Fibroblast of lung (primary cell): ENCODE measurements at regions not wholly inside any gene's neighbourhood (a gene's known extent, or its start where the extent isn't known, plus 50 kb on each side); places are given as distances from the start of the nearest gene placed in this dataset.
"Not testable (repeated sequence)": the region's sequence is repeated elsewhere in the genome, so short reads cannot be mapped to it uniquely, and the experiment has no call there.

Experiments used
- DNase-seq, 2 donors: peaks; one replicate each; pipeline versions ENCODE4 v3.0.0 to v3.0.0-alpha.2; 2010; ENCODE audit warnings: low read depth in 2 of 2
- H2AFZ ChIP-seq: 2 replicates; pipeline ENCODE4 v1.5.1; 2012; ENCODE audit warnings: low read length, control low read depth, inconsistent platforms
- H3K27ac ChIP-seq: 2 replicates; pipeline ENCODE4 v1.5.1; 2011; ENCODE audit warnings: low read length, control low read depth; ENCODE audit not compliant: insufficient read depth
- H3K27me3 ChIP-seq: 2 replicates; pipeline ENCODE4 v1.5.1; 2011; ENCODE audit warnings: mild to moderate bottlenecking, low read length; ENCODE audit not compliant: control insufficient read depth, insufficient read depth
- H3K36me3 ChIP-seq: 2 replicates; pipeline ENCODE4 v1.5.1; 2011; ENCODE audit warnings: low read length; ENCODE audit not compliant: control insufficient read depth, insufficient read depth
- H3K4me1 ChIP-seq: 2 replicates; pipeline ENCODE4 v1.5.1; 2011; ENCODE audit warnings: low read length; ENCODE audit not compliant: control insufficient read depth, insufficient read depth; ENCODE audit errors: extremely low read depth
- H3K4me2 ChIP-seq: 2 replicates; pipeline ENCODE4 v1.5.1; 2011; ENCODE audit warnings: low read length, control low read depth; ENCODE audit not compliant: insufficient read depth; ENCODE audit errors: extremely low read depth
- H3K4me3 ChIP-seq, 4 experiments: fragments of 200-600 bp in 1 of 4; sonication (generic) in 1 of 4; replicated peaks in 1 of 4; 2 replicates each; pipeline ENCODE4 v1.5.1; 2011 to 2016; ENCODE audit warnings: low read length in 4 of 4, low read depth in 3 of 4, mild to moderate bottlenecking in 3 of 4, control low read depth in 2 of 4, inconsistent platforms in 1 of 4, mixed read lengths in 1 of 4; ENCODE audit not compliant: insufficient read depth in 1 of 4; ENCODE audit errors: control extremely low read depth in 1 of 4
- H3K79me2 ChIP-seq: 2 replicates; pipeline ENCODE4 v1.5.1; 2012; ENCODE audit warnings: mild to moderate bottlenecking, low read length, inconsistent platforms; ENCODE audit not compliant: control insufficient read depth, insufficient read depth
- H3K9ac ChIP-seq: 2 replicates; pipeline ENCODE4 v1.5.1; 2011; ENCODE audit warnings: mild to moderate bottlenecking, low read length, control low read depth; ENCODE audit not compliant: insufficient read depth
- H3K9me3 ChIP-seq: 2 replicates; pipeline ENCODE4 v1.5.1; 2012; ENCODE audit warnings: low read depth, low read length; ENCODE audit not compliant: control insufficient read depth, insufficient read depth
- H4K20me1 ChIP-seq: 2 replicates; pipeline ENCODE4 v1.5.1; 2011; ENCODE audit warnings: low read length; ENCODE audit not compliant: control insufficient read depth, insufficient read depth; ENCODE audit errors: extremely low read depth
- CTCF ChIP-seq, 2 donors: IDR thresholded peaks in 1 of 2; conservative IDR thresholded peaks in 1 of 2; 1 replicate in 1 of 2; 2 replicates in 1 of 2; pipeline ENCODE4 v1.5.1; 2011 to 2012; ENCODE audit warnings: low read length in 2 of 2, control low read depth in 1 of 2, inconsistent platforms in 1 of 2, low read depth in 1 of 2, mild to moderate bottlenecking in 1 of 2
- EZH2 ChIP-seq: IDR thresholded peaks from 2 replicates; pipeline ENCODE4 v1.5.1; 2012; ENCODE audit warnings: low read length, control low read depth, mild to moderate bottlenecking; ENCODE audit errors: missing control alignments

DNA sequence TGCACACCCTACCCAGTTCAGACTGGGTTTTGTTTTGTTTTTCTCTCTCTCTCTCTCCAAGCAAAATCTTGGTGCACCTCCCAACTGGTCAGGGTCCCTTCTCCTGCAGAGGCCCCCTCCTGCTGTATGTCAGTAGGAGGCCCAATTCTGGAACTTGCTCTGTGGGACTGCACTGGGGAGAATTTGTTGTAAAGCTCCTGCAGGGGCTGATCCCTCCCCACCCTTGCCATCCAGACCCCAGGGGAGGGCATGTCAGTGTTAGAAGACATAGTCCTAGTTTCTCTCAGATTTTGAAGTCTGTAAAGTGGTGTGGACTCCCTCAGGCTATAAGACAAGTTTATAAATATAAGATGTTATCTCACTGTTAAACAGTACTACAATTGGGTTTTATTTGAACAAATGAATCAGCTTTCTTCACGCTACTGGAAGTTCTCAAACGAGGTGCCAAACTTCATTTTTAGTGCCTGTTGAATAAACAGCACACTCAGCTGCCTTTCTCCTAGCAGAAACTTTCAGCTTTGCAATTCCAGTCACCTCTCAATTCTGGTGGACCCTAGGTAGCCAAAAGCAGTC is 88.6 kb upstream of the FRMPD3 start:
- Histone ChIP-seq H3K4me1 (no peaks in the 10 kb centered on the region), H3K9ac (no peak overlapping the region), H3K79me2 (no peaks in the 10 kb centered on the region), H3K9me3 (no peaks in the 10 kb centered on the region), H3K27me3 (no peaks in the 10 kb centered on the region), H3K4me3 (no peak overlapping the region), H4K20me1 (no peaks in the 10 kb centered on the region), H3K36me3 (no peaks in the 10 kb centered on the region), H3K4me2 (no peak overlapping the region), H2AFZ (no peak overlapping the region), H3K27ac (no peak overlapping the region)
- no peak for DNase-seq
- TF ChIP-seq CTCF (conservative IDR thresholded peaks at IDR 0.05 in 1 of 2, IDR thresholded peaks at IDR 0.05 in 1 of 2; ENCODE audit: low read depth in 1 of 2, low read length in 2 of 2) (no peak), EZH2 (no peak)

DNA sequence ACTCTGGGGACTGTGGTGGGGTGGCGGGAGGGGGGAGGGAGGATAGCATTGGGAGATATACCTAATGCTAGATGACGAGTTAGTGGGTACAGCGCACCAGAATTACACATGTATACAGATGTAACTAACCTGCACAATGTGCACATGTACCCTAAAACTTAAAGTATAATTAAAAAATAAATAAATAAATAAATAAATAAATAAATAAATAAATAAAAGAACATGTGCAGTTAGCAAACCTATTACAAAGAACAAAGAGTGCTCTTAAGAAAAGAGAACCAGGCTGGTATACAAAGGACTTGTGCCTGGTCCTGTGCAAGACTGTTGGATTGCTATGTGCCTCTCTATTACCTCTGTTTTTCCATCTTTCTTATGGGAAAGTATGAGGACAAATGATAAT is 79.3 kb upstream of the FRMPD3 start:
- not testable (repeated sequence) for DNase-seq

GRCh38 chrX:107374132-107374531 is 75.3 kb upstream of the FRMPD3 start:
- TF ChIP-seq CTCF (conservative IDR thresholded peaks at IDR 0.05 in 1 of 2, IDR thresholded peaks at IDR 0.05 in 1 of 2; ENCODE audit: low read depth in 1 of 2, low read length in 2 of 2) (no peak), EZH2 (no peak)
- DNase-seq = no peak
- H3K27ac ChIP-seq = no peak overlapping the region

More for the DNA sequence above, 79.3 kb upstream of the FRMPD3 start:
- H3K4me2 ChIP-seq, H3K27ac ChIP-seq, H3K9ac ChIP-seq, H3K27me3 ChIP-seq, H3K36me3 ChIP-seq, H2AFZ ChIP-seq, H3K79me2 ChIP-seq, H3K4me3 ChIP-seq, H3K4me1 ChIP-seq, H3K9me3 ChIP-seq, H4K20me1 ChIP-seq: not testable (repeated sequence)

More at GRCh38 chrX:107374132-107374531, 75.3 kb upstream of the FRMPD3 start:
- Histone ChIP-seq H3K79me2 (no peaks in the 10 kb centered on the region), H3K9me3 (no peaks in the 10 kb centered on the region), H2AFZ (no peak overlapping the region), H3K27me3 (no peaks in the 10 kb centered on the region), H3K9ac (no peak overlapping the region), H3K4me3 (no peak overlapping the region), H4K20me1 (no peaks in the 10 kb centered on the region), H3K4me1 (no peaks in the 10 kb centered on the region), H3K36me3 (no peaks in the 10 kb centered on the region), H3K4me2 (no peak overlapping the region)
